ENCODE measurements at regions not wholly inside any gene's neighbourhood (a gene's known extent, or its start where the extent isn't known, plus 50 kb on each side); places are given as distances from the start of the nearest gene placed in this dataset.

DNA sequence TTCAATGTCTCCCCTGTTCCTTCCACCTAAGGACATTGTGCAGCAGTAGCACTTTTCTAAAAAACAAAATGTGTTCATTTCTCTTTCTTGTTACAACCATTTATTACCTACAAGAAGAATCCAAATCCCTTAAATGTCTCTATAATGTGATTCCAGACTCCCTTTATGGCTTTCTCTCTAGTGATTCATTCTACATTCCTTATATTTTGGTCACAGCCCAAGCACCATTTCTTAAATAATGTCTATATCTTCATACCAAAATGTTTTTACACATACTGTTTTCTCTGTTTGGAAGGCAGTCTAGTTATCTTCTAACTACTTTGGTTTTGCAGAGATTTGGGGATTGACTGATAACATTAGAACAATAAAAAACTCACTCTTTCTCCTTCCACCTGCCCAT, 1037.3 kb upstream of the FLRT2 start (continued):
- TF ChIP-seq, protein P1, sequence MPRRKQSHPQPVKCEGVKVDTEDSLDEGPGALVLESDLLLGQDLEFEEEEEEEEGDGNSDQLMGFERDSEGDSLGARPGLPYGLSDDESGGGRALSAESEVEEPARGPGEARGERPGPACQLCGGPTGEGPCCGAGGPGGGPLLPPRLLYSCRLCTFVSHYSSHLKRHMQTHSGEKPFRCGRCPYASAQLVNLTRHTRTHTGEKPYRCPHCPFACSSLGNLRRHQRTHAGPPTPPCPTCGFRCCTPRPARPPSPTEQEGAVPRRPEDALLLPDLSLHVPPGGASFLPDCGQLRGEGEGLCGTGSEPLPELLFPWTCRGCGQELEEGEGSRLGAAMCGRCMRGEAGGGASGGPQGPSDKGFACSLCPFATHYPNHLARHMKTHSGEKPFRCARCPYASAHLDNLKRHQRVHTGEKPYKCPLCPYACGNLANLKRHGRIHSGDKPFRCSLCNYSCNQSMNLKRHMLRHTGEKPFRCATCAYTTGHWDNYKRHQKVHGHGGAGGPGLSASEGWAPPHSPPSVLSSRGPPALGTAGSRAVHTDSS (tag by site-specific recombination; IDR thresholded peaks at IDR 0.05), result no peak
- TF ChIP-seq, protein P2, sequence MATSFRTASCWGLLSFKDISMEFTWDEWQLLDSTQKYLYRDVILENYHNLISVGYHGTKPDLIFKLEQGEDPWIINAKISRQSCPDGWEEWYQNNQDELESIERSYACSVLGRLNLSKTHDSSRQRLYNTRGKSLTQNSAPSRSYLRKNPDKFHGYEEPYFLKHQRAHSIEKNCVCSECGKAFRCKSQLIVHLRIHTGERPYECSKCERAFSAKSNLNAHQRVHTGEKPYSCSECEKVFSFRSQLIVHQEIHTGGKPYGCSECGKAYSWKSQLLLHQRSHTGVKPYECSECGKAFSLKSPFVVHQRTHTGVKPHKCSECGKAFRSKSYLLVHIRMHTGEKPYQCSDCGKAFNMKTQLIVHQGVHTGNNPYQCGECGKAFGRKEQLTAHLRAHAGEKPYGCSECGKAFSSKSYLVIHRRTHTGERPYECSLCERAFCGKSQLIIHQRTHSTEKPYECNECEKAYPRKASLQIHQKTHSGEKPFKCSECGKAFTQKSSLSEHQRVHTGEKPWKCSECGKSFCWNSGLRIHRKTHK (tag by site-specific recombination; IDR thresholded peaks at IDR 0.05), result no peak
- TF ChIP-seq ZBTB21 (tag by site-specific recombination; IDR thresholded peaks at IDR 0.05), result no peak
- TF ChIP-seq ZNF214 (tag by site-specific recombination; IDR thresholded peaks at IDR 0.05; ENCODE audit: borderline replicate concordance), result no peak

DNA sequence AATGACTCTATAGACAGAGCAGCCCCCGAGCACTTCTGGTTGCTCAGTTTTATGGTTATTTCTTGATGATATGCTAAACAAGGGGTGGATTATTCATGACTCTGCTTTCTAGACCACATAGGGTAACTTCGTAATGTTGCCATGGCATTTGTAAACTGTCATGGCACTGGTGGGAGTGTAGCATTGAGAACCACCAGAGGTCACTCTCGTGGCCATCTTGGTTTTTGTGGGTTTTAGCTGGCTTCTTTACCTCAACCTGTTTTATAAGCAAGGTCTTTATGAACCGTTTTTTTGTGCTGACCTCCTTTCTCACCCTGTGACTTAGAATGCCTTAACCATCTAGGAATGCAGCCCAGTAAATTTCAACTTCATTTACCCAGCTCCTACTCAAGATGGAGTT, 1036.2 kb upstream of the FLRT2 start:
- ChIA-PET POLR2A (no interaction called here), CTCF (interaction anchor here (0.6 kb wide), 2 partner anchors 286 to 730 kb away, joined by 3 to 5 read pairs; no protein-coding TSS in a partner anchor)
- H3K27ac ChIP-seq (ENCODE audit: extremely low read depth, low read depth, low read length), result no peak overlapping the region
- TF ChIP-seq HOXC10 (CRISPR knock-in tag; IDR thresholded peaks at IDR 0.05) (no peak), ZNF571 (tag by site-specific recombination; IDR thresholded peaks at IDR 0.05) (no peak), ZNF792 (tag by site-specific recombination; IDR thresholded peaks at IDR 0.05) (no peak), ZNF658 (tag by site-specific recombination; IDR thresholded peaks at IDR 0.05) (no peak), GLIS2 (tag by site-specific recombination; IDR thresholded peaks at IDR 0.05) (no peak), ZNF366 (tag by site-specific recombination; conservative IDR thresholded peaks at IDR 0.05) (no peak), ZNF677 (tag by site-specific recombination; IDR thresholded peaks at IDR 0.05) (no peak), PRDM1 (tag by site-specific recombination; IDR thresholded peaks at IDR 0.05) (no peak), ZBTB1 (tag by site-specific recombination; IDR thresholded peaks at IDR 0.05) (no peak)
- TF ChIP-seq, protein P3, sequence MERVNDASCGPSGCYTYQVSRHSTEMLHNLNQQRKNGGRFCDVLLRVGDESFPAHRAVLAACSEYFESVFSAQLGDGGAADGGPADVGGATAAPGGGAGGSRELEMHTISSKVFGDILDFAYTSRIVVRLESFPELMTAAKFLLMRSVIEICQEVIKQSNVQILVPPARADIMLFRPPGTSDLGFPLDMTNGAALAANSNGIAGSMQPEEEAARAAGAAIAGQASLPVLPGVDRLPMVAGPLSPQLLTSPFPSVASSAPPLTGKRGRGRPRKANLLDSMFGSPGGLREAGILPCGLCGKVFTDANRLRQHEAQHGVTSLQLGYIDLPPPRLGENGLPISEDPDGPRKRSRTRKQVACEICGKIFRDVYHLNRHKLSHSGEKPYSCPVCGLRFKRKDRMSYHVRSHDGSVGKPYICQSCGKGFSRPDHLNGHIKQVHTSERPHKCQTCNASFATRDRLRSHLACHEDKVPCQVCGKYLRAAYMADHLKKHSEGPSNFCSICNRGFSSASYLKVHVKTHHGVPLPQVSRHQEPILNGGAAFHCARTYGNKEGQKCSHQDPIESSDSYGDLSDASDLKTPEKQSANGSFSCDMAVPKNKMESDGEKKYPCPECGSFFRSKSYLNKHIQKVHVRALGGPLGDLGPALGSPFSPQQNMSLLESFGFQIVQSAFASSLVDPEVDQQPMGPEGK (tag by site-specific recombination; IDR thresholded peaks at IDR 0.05), result no peak
- TF ChIP-seq, protein P4, sequence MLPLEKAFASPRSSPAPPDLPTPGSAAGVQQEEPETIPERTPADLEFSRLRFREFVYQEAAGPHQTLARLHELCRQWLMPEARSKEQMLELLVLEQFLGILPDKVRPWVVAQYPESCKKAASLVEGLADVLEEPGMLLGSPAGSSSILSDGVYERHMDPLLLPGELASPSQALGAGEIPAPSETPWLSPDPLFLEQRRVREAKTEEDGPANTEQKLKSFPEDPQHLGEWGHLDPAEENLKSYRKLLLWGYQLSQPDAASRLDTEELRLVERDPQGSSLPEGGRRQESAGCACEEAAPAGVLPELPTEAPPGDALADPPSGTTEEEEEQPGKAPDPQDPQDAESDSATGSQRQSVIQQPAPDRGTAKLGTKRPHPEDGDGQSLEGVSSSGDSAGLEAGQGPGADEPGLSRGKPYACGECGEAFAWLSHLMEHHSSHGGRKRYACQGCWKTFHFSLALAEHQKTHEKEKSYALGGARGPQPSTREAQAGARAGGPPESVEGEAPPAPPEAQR (tag by site-specific recombination; IDR thresholded peaks at IDR 0.05), result no peak
- TF ChIP-seq, protein P5, sequence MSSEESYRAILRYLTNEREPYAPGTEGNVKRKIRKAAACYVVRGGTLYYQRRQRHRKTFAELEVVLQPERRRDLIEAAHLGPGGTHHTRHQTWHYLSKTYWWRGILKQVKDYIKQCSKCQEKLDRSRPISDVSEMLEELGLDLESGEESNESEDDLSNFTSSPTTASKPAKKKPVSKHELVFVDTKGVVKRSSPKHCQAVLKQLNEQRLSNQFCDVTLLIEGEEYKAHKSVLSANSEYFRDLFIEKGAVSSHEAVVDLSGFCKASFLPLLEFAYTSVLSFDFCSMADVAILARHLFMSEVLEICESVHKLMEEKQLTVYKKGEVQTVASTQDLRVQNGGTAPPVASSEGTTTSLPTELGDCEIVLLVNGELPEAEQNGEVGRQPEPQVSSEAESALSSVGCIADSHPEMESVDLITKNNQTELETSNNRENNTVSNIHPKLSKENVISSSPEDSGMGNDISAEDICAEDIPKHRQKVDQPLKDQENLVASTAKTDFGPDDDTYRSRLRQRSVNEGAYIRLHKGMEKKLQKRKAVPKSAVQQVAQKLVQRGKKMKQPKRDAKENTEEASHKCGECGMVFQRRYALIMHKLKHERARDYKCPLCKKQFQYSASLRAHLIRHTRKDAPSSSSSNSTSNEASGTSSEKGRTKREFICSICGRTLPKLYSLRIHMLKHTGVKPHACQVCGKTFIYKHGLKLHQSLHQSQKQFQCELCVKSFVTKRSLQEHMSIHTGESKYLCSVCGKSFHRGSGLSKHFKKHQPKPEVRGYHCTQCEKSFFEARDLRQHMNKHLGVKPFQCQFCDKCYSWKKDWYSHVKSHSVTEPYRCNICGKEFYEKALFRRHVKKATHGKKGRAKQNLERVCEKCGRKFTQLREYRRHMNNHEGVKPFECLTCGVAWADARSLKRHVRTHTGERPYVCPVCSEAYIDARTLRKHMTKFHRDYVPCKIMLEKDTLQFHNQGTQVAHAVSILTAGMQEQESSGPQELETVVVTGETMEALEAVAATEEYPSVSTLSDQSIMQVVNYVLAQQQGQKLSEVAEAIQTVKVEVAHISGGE (tag by site-specific recombination; conservative IDR thresholded peaks at IDR 0.05; ENCODE audit: low read depth), result no peak
- TF ChIP-seq, protein P6, sequence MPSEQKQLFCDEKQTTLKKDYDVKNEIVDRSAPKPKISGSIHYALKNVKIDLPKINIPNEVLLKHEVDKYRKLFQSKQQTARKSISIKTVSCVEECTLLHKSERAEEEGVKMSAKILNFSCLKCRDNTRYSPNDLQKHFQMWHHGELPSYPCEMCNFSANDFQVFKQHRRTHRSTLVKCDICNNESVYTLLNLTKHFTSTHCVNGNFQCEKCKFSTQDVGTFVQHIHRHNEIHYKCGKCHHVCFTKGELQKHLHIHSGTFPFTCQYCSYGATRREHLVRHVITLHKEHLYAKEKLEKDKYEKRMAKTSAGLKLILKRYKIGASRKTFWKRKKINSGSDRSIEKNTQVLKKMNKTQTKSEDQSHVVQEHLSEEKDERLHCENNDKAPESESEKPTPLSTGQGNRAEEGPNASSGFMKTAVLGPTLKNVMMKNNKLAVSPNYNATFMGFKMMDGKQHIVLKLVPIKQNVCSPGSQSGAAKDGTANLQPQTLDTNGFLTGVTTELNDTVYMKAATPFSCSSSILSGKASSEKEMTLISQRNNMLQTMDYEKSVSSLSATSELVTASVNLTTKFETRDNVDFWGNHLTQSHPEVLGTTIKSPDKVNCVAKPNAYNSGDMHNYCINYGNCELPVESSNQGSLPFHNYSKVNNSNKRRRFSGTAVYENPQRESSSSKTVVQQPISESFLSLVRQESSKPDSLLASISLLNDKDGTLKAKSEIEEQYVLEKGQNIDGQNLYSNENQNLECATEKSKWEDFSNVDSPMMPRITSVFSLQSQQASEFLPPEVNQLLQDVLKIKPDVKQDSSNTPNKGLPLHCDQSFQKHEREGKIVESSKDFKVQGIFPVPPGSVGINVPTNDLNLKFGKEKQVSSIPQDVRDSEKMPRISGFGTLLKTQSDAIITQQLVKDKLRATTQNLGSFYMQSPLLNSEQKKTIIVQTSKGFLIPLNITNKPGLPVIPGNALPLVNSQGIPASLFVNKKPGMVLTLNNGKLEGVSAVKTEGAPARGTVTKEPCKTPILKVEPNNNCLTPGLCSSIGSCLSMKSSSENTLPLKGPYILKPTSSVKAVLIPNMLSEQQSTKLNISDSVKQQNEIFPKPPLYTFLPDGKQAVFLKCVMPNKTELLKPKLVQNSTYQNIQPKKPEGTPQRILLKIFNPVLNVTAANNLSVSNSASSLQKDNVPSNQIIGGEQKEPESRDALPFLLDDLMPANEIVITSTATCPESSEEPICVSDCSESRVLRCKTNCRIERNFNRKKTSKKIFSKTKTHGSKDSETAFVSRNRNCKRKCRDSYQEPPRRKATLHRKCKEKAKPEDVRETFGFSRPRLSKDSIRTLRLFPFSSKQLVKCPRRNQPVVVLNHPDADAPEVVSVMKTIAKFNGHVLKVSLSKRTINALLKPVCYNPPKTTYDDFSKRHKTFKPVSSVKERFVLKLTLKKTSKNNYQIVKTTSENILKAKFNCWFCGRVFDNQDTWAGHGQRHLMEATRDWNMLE (tag by site-specific recombination; conservative IDR thresholded peaks at IDR 0.05; ENCODE audit: low read depth), result no peak

More for the DNA sequence above, 1036.2 kb upstream of the FLRT2 start:
- H3K4me3 ChIP-seq (ENCODE audit: low read depth, low read length), result no peak overlapping the region
- no peaks in the 10 kb centered on the region for H3K9me3 ChIP-seq (ENCODE audit: control insufficient read depth, insufficient read depth, low read depth, low read length)
- no peaks in the 10 kb centered on the region for H3K4me1 ChIP-seq (ENCODE audit: control insufficient read depth, insufficient read depth, low read length)
- H3K36me3 ChIP-seq (ENCODE audit: control insufficient read depth in 2 of 2, insufficient read depth in 1 of 2, low read length in 2 of 2), result no peaks in the 10 kb centered on the region
